Bone marrow (tissue), 2 donors: ENCODE measurements at regions not wholly inside any gene's neighbourhood (a gene's known extent, or its start where the extent isn't known, plus 50 kb on each side); places are given as distances from the start of the nearest gene placed in this dataset.

ENCODE experiments used
- DNase-seq, 2 donors: peaks; one replicate each; lab custom pipeline; 2025; lab: John Stamatoyannopoulos, UW

DNA sequence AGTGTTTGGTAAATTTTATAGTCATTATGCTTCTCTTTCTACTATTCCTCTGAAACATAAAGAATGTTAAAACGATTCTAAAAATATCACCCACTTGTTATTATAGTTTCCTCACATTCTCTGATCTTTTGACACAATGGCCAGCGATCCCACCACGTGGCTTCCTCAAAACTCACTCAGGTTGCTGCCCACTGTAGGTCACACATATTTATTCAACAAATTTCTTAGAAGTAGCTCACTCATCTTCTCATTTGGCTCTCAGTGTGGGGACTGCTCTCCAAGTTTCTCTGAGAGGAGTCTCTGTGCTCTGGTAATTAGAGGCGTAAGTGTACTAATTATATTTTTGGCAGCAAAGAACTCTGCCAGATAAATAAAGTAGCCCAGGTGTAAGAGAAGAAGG, 465.4 kb downstream of the CDH11 start:
- DNase-seq = no peak

DNA sequence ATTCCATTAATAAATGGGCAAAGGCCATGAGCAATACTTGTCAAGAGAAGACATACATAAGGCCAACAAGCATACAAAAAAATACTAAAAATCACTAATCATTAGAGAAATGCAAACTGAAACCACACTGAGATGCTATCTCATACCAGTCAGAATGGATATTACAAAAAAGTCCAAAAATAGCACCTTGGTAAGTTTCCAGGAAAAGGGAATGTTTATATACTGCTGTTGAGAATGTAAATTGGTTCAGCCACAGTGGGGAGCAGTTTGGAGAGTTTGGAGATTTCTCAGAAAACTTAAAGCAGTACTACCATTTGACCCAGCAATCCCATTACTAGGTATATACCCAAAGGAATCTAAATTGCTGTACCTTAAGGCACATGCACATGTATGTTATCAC, 467.7 kb downstream of the CDH11 start:
- DNase-seq = no peak

DNA sequence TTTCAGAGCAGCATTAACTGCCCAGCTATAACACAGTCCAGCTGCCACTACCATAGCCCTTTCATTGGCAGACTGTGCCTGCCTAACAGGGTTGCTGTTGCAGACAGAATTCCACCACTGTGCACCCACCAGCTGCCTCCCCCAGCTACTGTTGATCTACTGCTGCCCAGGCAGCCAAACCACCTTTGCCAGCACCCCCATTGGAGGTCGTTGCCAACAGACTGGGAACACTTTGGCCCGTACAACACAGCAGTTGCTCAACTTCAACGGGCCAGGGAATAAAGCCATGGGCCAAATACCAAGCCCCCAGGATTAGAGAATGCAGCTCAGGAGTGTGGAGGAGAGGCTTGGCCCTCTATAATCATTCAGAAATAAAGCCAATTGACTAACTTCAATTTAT, 473.6 kb downstream of the CDH11 start:
- DNase-seq = no peak

DNA sequence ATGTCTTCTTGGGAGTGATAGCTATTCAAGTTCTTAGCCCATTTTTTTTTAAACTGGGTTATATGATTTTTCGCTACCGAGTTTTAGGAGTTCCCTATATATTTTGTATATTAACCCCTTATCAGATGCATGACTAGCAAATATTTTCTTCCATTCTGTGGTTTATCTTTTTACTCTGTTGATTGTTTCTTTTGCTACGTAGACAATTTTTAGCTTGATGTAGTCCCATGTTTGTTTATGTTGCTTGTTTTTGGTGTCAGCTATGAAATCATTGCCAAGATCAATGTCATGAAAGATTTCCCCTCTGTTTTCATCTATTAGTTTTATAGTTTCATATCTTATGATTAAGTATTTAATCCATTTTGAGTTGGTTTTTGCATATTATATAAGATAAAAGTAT, 480.5 kb downstream of the CDH11 start:
- no peak for DNase-seq

DNA sequence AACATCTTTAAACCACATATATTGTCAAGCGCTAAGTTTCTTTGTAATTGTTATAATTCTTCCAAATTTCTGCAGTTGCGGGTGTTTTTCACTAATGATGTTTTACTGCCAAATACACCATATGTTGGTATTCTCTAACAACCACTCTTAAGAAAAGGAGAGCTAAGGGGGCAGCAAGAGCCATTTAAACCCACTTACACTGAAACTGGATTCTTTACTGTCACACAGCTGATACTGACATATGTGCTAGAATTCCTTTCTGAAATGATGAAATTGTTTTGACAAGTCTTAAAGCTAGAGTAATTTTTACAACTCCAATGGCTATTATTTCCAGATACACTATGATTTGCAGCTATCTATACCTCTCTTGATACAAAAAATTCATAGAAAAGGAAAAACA, 483.1 kb downstream of the CDH11 start:
- no peak for DNase-seq

DNA sequence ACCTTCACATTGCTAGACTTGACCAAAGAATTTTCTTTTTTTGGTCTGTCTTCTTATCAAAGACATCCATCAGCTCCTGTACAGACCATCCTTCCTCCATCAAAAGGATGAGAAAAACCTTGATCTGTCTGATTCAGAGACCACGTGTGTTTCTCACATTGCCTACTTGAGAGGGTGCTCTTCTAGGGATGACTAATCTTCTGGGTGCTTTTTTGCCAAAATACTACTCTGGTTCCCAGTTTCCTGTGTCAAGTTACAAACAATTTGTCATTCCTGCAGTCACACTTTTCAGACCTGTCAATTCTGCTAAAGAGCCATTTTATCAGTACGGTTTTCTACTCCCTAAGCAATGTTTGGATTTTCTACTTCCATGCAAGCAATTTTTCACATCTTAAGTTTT, 492.2 kb downstream of the CDH11 start:
- no peak for DNase-seq

DNA sequence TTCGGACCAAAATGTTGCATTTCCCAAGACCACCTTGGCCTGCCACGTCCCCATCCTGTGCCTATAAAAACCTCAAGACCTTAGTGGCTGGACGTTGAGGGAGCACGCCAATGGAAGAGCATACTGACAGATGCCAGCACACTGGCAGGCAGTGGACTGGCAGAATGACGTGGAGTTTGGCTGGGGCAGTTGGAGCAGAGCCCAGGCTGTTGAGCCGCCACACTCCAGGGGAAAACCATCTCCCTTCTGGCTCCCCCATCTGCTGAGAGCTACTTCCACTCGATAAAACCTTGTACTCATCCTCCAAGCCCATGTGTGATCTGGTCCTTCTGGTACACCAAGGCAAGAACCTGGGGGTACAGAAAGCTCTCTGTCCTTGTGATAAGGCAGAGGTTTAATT, 494.1 kb downstream of the CDH11 start:
- DNase-seq = no peak

DNA sequence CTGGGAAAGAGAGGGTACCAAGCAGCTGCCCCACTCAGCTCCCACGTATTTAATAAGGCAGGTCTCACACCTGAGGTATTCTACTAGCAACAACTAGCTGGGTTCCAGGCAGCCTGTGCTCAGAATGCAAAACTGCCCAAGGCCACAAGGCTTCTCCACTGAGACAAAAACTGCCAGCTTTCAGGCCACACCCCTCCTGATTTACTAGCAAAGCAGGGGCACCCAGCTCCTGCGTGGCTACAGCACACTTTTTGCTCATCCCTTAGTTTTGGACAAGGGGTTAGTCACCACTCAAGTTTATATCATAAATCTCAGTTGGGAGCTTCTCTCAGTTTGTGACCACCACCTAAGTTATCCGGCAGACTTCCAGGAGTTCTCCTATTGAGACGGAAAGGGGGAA, 494.6 kb downstream of the CDH11 start:
- DNase-seq = no peak

DNA sequence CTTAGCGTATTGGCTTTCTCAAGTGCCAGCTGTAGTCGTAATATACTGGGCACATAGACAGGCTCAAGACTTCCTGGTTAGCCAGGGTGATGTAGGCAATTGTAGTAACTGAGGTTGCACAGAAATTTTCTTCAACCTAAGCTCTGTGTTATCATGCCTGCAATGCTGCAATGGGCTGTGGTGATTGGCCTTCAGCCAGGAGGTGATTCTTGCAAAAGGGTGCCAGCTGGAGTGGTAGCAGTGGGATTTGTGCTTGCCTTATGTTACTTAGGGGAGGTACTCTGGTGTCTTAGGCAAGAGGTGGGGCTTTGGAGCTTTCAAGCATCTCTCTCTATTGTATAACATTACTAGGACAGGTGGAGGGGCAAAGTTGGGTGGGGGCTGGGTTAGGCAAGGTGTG, 495.1 kb downstream of the CDH11 start:
- DNase-seq = no peak

DNA sequence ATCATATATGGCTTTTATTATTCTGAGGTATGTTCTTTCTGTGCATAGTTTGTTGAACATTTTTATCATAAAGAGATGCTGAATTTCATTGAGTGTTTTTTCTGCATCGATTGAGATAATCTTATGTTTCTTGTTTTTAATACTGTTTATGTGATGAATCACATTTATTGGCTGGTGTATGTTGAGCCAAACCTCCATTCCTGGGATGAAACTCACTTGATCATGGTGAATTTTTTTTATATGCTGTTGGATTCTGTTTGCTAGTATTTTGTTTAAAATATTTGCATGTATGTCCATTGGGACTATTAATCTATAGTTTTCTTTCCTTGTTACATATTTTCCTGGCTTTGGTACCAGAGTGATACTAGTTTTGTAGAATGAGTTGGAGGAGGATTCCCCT, 500.2 kb downstream of the CDH11 start:
- no peak for DNase-seq

DNA sequence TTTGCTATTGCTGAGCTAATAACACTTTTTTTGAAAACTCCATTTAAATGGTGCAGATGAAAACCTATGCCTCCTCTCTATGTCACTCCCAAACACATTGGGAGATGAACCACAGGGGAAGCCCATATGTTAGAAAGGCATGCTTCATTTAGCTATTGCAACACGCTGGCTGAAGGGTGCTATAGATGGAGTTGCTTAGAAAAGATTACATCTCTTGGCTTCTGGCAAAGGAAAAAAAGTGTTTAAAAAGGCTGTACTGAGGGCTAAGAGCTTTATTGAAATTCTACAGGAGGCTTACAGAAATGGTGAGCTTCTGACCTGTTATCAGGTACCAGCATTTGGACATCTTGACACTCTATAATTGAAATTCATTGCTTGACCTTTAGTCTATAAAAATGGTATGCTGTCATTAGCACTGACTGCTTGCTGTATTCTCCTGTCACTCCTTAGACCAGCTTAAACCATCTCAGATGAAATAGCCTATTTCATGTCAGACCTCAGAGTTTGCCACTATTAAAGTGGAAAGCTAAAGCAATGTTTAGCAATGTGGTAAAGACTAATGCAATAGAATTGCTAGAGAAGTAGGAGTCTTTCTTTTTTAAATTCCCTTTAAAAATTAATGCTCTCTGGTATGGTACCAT, 503.9 kb downstream of the CDH11 start:
- DNase-seq = no peak

DNA sequence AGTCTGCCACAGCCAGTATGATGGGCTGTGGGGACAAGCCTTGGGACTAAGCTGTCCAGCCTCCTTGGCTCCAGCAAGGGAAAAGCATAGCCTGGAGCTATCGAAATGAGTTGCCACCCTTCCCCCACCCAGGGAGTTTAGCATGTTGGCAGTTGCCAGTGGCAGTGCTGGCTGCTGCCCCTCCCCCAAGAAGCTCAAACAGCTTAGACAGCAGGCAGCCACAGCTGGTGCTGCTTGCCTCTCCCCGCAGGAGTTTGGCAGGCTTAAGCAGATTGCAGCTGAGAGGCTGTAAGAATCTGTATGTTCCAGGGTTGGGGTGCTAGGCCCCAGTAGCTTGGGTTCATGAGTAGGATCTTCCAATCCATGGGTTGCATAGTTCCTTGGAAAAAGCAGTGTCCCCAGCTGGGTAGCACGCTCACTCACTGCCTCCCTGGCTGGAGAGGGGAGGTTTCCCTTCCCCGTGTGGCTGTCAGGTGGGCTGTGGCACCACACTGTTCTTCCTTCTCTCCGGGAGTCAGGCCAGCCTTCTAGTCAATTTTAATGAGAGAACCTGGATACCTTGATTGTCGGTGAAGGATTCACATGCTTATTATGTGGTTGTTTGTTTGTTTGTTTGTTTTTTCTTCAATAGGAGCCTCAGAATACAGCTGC, 506.1 kb downstream of the CDH11 start:
- DNase-seq = no peak

DNA sequence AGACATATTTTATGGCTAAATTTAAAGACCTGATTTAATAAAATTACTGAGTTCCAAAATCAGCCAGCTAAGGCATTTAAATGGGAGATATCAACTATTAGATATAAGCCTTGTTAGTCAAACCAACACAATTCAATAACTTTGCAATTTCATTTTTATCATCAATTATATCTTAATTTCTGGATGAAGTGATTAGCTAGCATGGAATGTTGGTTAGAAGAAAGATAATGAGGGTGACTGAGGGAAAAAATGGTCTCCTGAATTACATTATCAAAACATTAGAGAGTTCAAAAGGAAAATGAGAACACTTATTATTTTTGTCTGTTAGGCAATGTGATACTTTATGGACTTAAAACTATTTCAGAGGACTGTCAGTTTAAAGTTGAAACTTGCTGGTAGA, 525.7 kb downstream of the CDH11 start:
- no peak for DNase-seq

DNA sequence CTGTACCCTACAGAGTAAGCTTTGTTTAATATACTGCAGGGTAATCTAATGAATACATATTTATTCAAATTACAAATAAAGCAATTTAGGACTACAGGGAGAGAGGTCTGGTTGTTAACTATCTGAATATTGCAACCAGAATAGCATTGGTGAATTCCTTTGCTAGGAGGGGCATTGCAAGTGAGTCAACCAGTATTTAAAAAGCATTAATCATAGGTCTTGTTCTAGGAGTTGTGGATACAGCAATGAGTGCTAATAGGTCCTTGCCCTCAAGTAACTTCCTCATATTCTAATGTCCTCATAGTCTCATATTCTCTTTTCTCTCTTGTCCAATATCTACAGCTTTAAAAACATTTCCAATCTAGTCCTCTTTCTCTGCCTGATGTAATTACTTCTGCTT, 531.4 kb downstream of the CDH11 start:
- DNase-seq = no peak

DNA sequence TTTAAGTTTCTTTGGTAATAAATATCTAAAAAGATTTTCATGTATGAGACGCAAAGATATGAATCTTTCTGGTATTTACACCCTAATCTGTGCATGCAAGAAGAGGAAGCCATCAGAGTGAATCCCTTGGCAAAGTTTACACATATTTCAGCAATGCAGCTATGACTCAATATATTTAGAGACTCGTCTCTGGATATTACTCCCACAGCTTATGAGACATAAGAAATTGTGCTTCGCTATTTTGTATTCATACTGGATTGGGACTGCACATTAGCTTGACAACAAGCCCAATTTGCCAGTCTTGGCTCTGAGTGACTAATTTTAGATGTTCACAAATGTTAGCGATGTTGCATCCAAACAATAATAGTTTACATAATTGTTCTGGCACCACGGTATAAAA, 532.0 kb downstream of the CDH11 start:
- DNase-seq = no peak

DNA sequence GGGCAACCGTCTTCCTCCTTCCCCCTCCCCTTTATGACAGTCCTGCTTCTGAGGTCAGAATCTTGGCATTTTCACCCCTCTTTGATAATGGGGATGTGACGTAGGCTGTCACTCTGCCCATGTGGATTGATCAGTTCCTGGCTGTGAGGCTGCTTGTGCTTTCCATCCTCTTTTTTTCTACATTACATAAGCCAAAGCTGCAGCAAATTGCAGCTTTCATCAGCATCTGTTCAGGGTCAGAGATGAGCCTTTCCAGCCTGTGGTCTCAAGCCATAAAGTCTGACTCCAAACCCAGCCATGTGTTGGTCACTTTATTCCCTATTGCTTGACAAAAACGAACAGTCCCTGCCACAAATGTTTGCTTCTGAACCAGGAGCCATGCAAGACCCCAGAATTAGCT, 535.1 kb downstream of the CDH11 start:
- no peak for DNase-seq

DNA sequence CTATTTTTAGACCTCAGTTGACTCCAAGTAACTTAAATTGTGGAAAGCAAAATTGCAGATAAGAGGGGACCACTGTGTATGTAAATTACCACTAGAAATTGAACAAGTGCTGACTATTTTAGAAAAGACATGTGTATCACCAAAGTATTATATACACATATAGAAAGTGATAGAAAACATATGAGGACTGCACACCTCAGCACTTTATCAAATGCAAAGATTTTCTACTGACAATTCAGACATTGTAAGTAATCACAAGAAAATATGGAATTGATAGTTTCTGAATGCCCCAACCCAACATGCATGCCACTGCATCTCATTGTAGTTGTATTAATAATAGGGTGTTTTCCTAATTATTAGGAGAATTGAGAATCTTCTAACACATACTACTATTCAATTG, 536.5 kb downstream of the CDH11 start:
- no peak for DNase-seq

DNA sequence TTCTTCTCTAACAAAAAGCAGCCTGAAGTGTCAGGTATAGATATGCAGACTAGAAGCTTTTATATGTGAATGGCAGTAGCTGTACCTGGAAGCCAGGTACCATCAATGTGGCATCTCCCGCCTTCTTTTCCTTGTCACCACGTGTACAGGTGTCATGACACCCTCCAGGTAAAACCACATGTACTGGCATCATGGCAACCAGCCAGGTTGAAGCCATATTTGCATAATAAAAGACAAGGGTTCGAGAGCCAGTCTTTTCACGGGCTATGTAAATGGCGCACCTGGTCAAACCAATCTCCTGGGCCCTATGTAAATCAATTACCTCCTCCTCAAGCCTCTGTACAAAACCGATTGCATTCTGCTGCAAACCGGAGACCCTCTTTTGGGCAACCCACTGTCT, 541.3 kb downstream of the CDH11 start:
- DNase-seq = no peak

DNA sequence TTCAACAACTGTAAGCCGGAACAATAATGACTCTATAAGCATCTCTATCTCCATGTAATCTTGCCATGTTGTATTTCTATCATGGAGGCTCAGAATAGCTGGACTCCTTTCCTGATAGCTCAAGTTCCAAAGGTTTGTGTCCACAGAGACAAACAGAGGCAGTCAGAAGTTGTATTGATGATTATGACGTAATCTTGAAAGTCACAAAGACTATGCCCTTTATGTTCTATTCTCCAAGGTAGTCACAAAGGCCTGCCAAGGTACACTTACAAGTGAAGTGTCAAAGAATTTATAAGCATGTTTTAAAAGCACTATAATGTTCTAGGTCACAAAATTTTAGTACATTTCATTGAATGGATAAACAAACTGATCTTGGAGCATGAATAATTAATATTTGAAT, 542.2 kb downstream of the CDH11 start:
- no peak for DNase-seq

DNA sequence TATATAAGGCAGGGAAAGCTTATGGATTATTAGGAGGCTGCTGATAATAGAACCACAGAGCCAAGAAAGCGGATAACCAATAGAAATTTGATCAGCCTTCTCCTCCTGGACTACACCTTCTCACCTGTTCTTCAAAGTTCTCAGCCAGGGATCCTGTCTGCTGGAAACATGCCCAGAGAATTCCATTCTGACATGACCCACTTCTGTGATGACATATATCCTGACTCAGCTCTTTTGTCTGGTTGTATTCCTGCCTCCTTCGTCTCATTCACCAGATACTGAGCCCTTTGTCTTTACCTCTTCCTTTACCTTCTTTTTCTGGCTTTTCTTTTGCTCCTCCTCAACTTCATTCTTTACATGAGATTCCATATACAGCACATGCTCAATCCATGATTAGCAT, 576.1 kb downstream of the CDH11 start:
- no peak for DNase-seq

DNA sequence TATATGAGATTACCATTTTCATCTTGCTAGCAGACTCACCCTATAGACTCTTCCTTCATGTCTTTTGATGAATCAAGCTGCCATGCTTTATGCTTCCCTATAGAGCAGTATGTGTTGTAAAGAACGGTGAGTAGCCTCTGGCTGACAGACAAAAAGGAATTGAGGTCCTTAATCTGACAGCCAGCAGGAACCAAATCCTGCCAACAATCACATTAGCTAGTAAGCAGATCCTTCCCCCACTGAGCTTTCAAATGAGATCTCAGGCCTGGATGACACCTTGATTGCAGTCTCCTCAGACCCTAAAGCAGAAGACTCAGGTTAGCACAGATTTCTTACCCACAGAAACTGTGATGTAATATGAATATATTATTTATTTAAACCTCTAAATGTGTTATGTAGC, 577.0 kb downstream of the CDH11 start:
- DNase-seq = no peak

DNA sequence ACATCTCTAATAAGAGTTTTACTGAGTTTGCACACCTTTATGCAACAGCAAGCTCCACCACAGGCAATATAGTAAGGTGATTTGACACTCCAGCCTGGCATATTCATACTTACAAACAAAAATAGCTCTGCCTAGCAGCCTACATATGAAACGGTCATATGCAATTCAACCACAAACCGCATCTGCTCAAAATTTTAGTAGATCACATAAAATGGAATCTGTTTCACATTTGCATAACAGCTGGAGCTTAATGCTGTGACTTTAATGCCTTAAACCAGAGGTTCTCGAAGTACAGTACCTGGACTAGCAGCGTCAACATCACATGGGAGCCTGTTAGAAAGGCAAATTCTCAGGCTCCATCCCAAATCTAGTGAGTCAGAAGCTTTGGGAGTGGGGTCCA, 578.4 kb downstream of the CDH11 start:
- no peak for DNase-seq

DNA sequence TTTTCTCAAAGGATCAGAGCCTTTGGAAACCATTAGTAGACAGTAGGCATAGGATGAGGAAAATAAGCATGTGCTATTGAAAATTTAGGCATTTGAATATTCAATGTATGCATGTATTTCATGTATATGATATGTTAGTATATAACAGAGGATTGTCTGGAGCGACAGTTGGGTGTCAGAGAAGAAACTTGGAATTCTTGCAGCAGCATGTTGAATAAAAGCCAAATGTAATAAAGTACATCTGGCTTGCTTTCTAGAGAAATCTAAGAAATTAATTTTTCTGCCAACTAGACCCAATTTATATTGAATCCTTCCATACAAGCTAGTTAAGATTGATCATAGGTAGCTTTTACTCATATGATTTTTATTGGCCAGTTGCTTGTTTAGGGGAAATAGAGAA, 578.8 kb downstream of the CDH11 start:
- DNase-seq = no peak

DNA sequence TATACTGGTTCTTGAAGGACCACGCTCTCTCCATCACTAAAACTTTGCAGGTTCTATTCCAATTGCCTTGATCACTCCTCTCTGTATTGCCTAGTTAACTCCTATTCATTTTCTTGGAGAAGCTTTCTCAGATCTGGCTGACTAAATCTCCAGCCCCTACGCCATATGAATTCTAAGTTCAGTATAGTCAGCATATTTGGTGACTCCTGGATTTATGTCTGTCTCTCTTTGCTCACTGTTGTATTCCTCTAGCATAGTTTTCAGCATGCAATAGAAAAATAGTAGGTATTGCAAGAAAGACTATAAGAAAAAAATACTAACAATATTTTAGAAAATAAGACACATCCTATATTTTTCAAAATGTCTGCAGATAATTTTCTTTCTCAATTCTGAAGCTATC, 579.7 kb downstream of the CDH11 start:
- no peak for DNase-seq
